NCI-H1105 treated with DMSO at 0.1 percent for 48 hours (cell line): ENCODE measurements at regions not wholly inside any gene's neighbourhood (a gene's known extent, or its start where the extent isn't known, plus 50 kb on each side); places are given as distances from the start of the nearest gene placed in this dataset.
"Not testable (repeated sequence)": the region's sequence is repeated elsewhere in the genome, so short reads cannot be mapped to it uniquely, and the experiment has no call there.

Source experiments
- DNase-seq: peaks from one replicate; lab custom pipeline; 2025; lab: John Stamatoyannopoulos, UW

DNA sequence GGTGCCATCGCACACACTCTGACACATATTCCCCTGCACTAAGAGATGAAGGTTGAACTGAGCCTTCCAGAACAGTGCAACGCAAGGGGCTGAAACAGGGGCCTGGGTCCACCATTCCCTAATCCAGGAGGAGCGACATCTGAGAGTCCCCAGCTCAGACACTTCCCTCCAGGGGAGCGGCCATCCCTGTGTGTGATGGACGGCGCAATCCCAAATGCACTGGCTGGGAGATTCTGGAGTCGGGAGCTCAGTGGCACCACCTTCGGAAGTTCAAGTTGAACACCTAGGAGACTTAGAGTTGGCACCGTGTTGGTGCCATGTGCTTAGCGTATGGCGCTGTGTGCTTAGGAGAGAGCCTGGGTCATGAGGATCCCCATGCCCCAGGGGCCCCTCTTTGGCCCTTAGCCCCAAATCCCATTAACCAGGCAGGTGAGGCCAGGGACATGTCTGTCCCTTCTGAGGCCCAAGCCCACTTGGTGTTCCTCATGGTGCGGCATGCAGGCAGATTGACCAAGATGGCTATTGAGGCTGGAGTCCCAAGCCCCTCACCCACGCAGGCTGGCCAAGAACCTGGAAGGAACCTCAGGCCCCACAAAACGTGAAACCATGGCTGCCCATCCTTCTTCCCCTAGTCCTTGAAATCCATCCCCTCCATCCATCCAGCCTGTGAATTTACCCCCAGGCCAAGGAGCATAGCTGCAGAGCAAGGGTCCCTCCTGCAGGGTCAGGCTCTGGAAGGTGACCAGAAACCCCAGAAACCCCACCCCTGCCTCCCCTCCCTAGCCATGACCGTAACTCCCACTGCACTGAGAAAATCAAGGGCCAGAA lies 114.1 kb upstream of the OTOS start:
- DNase-seq, result no peak

DNA sequence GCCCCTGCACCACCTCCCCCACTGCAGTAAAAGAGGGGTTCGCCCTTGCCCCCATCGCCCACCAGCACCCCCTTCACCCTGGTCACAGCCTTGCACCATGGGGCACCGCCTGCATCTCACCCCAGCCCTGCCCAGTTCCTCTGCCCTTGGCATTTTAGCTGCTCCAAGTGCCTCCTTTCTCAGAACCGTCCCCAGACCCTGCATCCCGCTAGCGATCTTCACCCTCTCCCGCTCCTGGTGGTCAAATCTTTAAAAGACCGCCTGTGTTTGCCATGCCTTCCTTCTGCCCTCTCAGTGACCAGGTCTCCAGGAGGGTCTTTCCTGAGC lies 114.7 kb upstream of the OTOS start:
- no peak for DNase-seq

- no peak for DNase-seq
Observed at GRCh38 chr2:240255811-240256703, 115.6 kb upstream of the OTOS start.

DNA sequence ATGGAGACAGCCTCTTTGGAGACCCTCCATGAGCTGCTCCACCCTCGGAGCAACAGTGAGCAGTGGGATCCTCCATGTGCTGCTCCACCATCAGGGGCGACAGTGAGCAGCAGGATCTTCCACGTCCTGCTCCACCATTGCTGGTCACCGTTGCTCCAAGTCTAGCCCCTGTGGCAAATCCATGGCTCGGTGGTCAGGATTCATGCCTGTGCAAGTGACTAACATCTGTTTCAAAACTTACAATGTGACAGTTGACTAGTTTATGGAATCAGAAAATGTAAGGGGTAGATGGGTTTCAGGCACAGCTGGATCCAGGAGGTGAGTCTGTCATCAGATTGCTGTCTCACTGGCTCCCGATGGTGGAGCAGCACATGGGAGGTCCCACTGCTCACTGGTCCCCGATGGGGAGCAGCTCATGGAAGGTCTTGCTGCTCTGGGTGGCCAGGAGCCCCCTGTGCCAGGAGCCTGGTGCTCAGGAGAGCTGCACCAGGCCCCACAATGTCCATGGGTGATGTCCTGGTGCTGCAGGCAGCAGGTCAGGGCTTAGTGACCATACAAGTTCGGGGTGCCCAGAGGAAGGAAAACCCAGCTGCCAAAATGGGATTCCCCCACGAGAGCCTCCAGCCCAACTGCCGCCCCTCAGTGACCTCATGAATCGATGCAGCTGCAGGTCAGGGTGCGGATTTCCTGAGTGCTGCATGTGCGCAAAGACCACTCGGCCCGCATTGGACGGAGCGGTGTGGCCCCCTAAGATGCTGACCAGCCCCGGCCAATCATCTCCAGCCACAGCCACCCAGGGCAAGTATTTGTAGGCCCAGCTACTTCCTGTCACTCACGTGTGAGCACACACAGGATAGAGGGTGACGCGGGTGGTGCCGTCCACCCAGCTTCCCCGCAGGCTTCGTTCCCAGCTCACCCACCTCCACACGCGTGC lies 116.5 kb upstream of the OTOS start:
- no peak for DNase-seq

DNA sequence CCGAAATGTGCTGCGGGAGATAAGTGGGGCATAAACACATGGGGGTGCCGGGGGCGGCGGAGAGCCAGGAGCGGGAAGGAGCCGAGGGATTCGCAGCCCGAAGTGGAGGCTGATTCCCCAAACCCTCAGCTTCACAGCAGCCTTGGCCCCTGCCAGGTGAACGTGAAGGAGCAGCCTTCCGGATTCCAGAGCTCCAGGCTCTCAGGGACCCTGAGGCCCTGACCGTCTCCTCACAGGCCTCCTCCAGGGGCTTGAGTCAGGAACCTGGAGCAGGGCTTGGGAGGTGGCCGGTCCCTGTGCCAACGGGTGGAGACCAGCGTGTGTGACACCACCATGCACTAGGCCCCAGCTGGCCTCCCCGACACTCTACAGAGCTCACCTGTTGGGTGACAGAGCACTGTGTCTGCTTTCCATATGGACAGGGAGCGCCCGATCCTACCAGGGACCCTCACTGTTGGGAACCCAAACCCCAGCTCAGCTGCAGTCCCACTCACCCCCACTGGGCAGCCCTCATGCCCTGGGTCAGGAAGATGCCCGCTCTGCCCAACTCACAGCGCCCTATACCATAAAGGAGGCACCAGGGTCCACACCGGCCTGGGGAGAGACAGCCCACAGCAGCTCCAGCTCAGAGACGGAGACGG lies 117.6 kb upstream of the OTOS start:
- DNase-seq, result no peak

- no peak for DNase-seq
Observed at GRCh38 chr2:240258685-240259084, 118.2 kb upstream of the OTOS start.

DNA sequence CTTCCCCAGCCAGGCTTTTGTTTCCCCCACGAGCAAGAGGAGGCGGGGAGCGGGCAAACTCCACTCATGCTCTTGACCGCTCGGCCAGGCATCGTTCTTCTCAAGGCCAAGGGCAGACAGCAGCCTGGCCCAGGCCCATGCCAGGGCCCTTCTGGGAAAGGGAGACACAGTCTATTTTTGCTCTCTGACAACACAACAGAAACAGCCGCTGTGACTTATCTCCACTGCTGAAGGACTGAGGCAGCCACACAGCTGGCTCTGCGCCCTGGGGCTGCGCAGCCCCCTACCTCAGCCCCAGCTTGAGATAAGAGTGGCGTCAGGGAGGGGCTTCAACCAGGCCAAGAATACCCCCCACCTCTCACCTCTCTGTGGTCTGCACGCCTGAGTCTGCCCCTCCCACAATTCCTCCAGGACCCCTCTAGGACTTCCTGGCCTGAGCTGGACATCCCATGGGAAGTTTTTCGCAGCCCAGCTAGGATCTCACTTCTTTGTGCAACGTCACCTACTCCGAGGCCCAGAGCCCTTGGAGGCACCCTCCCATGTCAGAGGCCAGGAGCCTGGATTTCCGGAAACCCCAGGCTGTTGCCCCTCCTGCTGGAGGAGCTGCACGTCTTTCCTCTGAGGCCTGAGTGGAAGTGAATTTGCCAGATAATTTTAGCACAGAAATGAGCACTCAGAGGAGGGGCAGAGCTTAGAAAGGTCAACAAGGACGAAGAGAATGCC lies 118.9 kb upstream of the OTOS start:
- no peak for DNase-seq

DNA sequence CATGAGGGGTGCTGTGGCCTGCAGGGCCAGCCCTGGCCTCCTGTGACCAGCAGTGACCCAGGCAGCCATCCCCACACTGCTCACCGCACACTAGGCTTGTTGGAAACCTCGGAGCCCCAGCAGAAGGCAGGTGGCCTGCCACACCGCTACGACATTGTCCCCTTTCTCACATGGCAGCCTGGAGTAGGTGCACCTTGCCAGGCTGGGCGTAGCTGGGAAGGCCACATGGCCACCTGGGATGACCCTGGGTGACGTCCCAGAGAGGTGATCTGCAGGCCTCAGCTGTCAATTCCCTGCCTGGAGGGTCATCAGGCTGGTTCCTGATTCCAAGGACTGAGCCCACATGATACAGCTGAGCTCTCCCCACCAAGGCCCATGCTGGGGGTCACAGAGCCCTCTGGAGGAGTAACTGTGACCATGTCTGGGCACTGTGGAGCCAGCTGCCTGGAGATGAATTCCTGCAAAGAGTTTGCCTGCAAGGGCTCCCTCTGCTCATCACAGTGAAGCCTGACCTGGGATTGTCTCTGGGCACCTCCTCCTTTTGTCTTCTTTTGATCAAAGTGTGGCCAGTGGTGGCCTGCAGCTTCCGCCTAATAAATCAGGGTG lies 119.6 kb upstream of the OTOS start:
- DNase-seq, result no peak

DNA sequence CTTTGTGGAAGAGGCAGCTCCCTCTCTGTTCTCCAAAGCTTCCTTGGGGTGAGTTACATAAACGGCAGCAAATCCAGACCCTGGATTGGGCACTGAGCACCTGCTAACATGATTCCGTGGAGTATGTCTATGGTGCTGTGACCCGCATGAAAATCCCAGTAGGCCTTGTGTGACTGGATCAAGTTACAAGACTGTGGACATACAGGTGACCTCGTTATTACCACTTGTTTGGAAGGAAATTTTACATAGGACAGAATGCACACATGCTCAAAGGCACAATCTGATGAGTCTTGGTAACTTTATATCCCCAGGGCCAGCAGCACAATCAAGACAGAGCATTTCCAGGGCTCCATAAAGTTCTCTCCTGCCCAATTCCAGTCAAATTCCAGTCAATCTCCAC lies 120.2 kb upstream of the OTOS start:
- DNase-seq, result no peak

GRCh38 chr2:240262578-240262977 lies 122.1 kb upstream of the OTOS start:
- DNase-seq, result not testable (repeated sequence)

DNA sequence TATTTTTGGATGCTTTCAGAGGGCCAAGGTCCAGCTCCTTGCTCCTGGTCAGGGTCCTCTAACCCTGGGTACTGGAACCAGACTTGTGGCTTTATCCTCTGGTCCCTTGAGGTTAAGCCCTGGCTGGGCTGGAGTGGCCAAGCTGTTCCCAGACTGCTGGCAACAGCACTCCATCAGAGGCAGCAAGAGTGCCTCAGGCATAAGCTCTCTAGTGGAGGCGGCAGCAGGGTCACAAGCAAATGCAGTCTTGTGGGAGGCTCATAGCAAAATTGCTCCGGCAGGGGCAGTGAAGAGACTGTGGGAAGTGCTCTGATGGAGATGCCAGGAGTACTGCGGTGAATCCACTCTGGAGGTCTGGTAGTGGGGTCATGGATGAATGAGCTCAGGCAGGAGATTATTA lies 128.9 kb upstream of the OTOS start:
- no peak for DNase-seq

DNA sequence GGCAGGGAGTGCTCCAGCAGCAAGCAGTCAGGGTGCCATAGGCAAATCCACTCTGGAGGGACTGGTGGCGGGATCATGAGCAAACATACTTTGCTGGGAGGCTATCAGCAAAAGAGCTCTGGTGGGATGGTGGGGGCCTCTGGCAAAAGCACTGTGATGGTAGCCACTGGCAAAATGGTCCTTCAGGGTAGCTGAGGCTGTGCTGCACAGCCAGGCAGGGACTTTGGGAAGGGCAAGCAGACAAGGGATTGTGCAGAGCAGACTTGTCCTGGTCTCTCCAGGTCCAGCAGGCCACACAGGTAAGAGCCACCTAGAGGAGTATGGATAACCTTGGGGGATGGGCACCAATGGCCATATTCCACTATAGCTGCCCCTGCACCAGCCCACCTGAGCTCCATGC lies 129.4 kb upstream of the OTOS start:
- no peak for DNase-seq

GRCh38 chr2:240271716-240272341 lies 131.4 kb upstream of the OTOS start:
- DNase-seq, result no peak

- DNase-seq, result no peak
Observed at GRCh38 chr2:240275386-240275785, 134.9 kb upstream of the OTOS start.

DNA sequence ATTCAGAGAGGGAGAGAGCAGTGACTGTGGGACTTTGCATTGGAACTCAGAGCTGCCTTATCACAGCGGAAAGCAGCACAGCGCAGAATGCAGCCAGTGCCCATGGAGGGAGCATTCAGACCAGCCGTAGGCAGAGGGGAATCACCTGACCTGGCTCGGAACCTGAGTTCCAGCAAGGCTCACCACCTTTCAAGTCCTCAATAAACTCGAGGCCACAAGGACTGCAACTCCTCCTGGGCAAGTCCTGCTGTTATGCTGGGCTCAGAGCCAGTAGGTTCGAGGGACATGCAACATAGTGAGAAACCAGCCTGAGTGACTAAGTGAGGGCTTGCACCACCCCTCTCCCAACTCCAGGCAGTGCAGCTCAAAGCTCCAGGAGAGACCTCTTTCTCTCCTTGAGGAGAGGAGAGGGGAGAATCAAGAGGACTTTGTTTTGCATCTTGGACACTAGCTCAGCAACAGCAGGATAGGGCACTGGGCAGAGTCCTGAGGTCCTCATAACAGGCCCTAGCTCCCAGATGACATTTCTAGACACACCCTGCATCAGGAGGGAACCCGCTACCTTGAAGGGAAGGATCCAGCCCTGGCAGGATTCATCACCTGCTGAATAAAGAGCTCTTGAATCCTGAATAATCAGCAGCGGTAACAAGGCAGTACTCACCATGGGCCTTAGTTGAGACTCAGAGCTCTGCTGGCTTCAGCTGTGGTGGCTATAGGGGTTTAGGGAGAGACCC lies 136.8 kb upstream of the OTOS start:
- DNase-seq, result no peak

DNA sequence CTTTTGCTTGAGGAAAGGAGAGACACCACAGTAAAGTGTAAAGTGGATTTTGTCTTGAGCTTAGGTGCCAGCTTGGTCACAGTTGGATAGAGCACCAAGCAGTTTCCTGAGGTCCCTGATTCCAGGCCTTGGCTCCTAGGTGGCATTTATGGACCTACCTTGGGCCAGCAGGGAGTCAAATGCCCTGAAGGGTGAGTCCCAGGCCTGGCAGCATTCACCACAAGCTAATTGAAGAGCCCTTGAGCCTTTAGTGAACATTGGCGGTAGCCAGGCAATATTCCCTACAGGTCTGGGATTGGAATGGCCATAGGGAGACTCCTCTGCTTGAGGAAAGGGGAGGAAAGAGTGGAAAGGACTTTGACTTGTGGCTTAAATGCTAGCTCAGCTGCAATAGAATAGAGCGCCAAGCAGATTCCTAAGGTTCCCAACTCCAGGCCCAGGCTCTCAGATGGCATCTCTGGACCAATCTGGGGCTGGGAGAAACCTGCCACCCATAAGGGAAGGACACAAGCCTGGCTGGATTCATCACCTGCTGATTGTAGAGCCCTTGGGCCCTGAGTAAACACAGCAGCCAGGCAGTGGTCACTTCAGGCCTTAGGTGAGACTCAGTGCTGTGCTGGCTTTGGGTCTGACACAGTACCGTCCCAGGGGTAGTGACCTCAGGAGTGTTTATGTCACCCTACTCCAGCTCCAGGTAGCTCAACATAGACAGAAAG lies 137.5 kb upstream of the OTOS start:
- no peak for DNase-seq

DNA sequence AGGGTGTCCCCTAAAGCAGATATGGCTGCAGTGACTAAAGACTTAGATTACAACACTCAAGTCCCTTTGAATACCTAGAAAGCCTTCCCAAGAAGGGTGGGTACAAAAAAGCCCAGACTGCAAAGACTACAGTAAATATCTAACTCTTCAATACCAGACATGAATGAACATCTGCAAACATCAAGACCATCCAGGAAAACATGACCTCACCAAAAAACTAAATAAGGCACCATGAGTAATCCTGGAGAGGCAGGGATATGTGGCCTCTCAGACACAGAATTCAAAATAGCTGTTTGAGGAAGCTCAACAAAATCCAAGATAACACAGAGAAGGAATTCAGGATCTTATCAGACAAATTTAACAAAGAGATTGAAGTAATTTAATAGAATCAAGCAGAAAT lies 138.2 kb upstream of the OTOS start:
- no peak for DNase-seq

DNA sequence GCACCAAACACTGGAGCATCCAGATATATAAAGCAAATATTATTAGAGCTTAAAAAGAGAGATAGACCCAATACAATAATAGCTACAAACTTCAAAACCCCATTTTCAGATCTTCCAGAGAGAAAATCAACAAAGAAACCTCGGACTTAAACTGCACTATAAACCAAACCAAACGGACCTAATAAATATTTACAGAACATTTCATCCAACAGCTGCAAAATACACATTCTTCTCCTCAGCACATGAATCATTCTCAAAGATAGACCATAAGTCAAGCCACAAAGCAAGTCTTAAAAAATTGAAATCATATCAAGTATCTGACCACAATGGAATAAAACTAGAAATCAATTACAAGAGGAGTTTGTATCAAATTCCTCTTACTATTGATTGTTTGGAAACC lies 140.2 kb upstream of the OTOS start:
- no peak for DNase-seq
